ENCODE measurements at regions not wholly inside any gene's neighbourhood (a gene's known extent, or its start where the extent isn't known, plus 50 kb on each side); places are given as distances from the start of the nearest gene placed in this dataset.

- no peak overlapping the region for H2AFZ ChIP-seq (ENCODE audit: low read depth)
- H3K79me2 ChIP-seq (ENCODE audit: insufficient read depth, low read depth) = no peaks in the 10 kb centered on the region
- TF ChIP-seq CTCF (conservative IDR thresholded peaks at IDR 0.05; ENCODE audit: low read depth, low read length) = no peak
- H4K20me1 ChIP-seq (ENCODE audit: insufficient read depth) = no peaks in the 10 kb centered on the region
- no peak overlapping the region for H3K27ac ChIP-seq
- no peak overlapping the region for H3K4me2 ChIP-seq
- no peak overlapping the region for H3K4me3 ChIP-seq (IDR thresholded peaks at IDR 0.05; ENCODE audit: insufficient read depth, low read depth, low read length)
- H3K27me3 ChIP-seq (ENCODE audit: insufficient read depth, low read depth) = no peaks in the 10 kb centered on the region
- no peaks in the 10 kb centered on the region for H3K36me3 ChIP-seq (ENCODE audit: insufficient read depth)
- H3K9ac ChIP-seq = no peak overlapping the region
- no peaks in the 10 kb centered on the region for H3K4me1 ChIP-seq (ENCODE audit: low read depth, poor library complexity, severe bottlenecking)
These were observed 81.1 kb upstream of the CD2AP start for GRCh38 chr6:47396401-47397069.

GRCh38 chr6:47400581-47400980 is 77.0 kb upstream of the CD2AP start:
- H3K36me3 ChIP-seq (ENCODE audit: insufficient read depth) = no peaks in the 10 kb centered on the region
- TF ChIP-seq CTCF (conservative IDR thresholded peaks at IDR 0.05; ENCODE audit: low read depth, low read length) = no peak
- H2AFZ ChIP-seq (ENCODE audit: low read depth) = no peak overlapping the region
- H3K9ac ChIP-seq = no peak overlapping the region
- no peak overlapping the region for H3K4me2 ChIP-seq
- H3K27ac ChIP-seq = no peak overlapping the region
- H3K27me3 ChIP-seq (ENCODE audit: insufficient read depth, low read depth) = no peaks in the 10 kb centered on the region
- no peaks in the 10 kb centered on the region for H3K4me1 ChIP-seq (ENCODE audit: low read depth, poor library complexity, severe bottlenecking)
- H3K79me2 ChIP-seq (ENCODE audit: insufficient read depth, low read depth) = no peaks in the 10 kb centered on the region
- no peaks in the 10 kb centered on the region for H4K20me1 ChIP-seq (ENCODE audit: insufficient read depth)
- H3K4me3 ChIP-seq (IDR thresholded peaks at IDR 0.05; ENCODE audit: insufficient read depth, low read depth, low read length) = no peak overlapping the region

GRCh38 chr6:47402081-47402480 is 75.5 kb upstream of the CD2AP start:
- Histone ChIP-seq H3K79me2 (ENCODE audit: insufficient read depth, low read depth) (no peaks in the 10 kb centered on the region), H3K9ac (no peak overlapping the region), H4K20me1 (ENCODE audit: insufficient read depth) (no peaks in the 10 kb centered on the region), H2AFZ (ENCODE audit: low read depth) (no peak overlapping the region), H3K27ac (no peak overlapping the region), H3K27me3 (ENCODE audit: insufficient read depth, low read depth) (no peaks in the 10 kb centered on the region), H3K4me1 (ENCODE audit: low read depth, poor library complexity, severe bottlenecking) (no peaks in the 10 kb centered on the region), H3K36me3 (ENCODE audit: insufficient read depth) (no peaks in the 10 kb centered on the region), H3K4me2 (no peak overlapping the region), H3K4me3 (IDR thresholded peaks at IDR 0.05; ENCODE audit: insufficient read depth, low read depth, low read length) (no peak overlapping the region)
- no peak for TF ChIP-seq CTCF (conservative IDR thresholded peaks at IDR 0.05; ENCODE audit: low read depth, low read length)

GRCh38 chr6:47403056-47403455 is 74.5 kb upstream of the CD2AP start:
- H3K27ac ChIP-seq = no peak overlapping the region
- H3K36me3 ChIP-seq (ENCODE audit: insufficient read depth) = no peaks in the 10 kb centered on the region
- H3K27me3 ChIP-seq (ENCODE audit: insufficient read depth, low read depth) = no peaks in the 10 kb centered on the region
- TF ChIP-seq CTCF (conservative IDR thresholded peaks at IDR 0.05; ENCODE audit: low read depth, low read length) = no peak
- H3K4me3 ChIP-seq (IDR thresholded peaks at IDR 0.05; ENCODE audit: insufficient read depth, low read depth, low read length) = no peak overlapping the region
- H3K79me2 ChIP-seq (ENCODE audit: insufficient read depth, low read depth) = no peaks in the 10 kb centered on the region
- H3K4me1 ChIP-seq (ENCODE audit: low read depth, poor library complexity, severe bottlenecking) = no peaks in the 10 kb centered on the region
- no peak overlapping the region for H3K9ac ChIP-seq
- no peaks in the 10 kb centered on the region for H4K20me1 ChIP-seq (ENCODE audit: insufficient read depth)
- no peak overlapping the region for H2AFZ ChIP-seq (ENCODE audit: low read depth)
- no peak overlapping the region for H3K4me2 ChIP-seq
